ENCODE measurements at regions not wholly inside any gene's neighbourhood (a gene's known extent, or its start where the extent isn't known, plus 50 kb on each side); places are given as distances from the start of the nearest gene placed in this dataset.

GRCh38 chr6:168988280-168988679, 265.4 kb downstream of the THBS2 start:
- no peak for TF ChIP-seq MAX (IDR thresholded peaks at IDR 0.05)
- TF ChIP-seq CTCF (IDR thresholded peaks at IDR 0.05; ENCODE audit: low read depth, low read length, missing input control) = no peak
- no peak for TF ChIP-seq HNF4A (conservative IDR thresholded peaks at IDR 0.05)
- TF ChIP-seq ATF3 (IDR thresholded peaks at IDR 0.05) = no peak
- TF ChIP-seq YY1 (IDR thresholded peaks at IDR 0.05) = no peak

Data from liver (tissue), 3 donors.